H1 (cell line): ENCODE measurements at regions not wholly inside any gene's neighbourhood (a gene's known extent, or its start where the extent isn't known, plus 50 kb on each side); places are given as distances from the start of the nearest gene placed in this dataset.

Source experiments
- CTCF ChIP-seq, 3 experiments: IDR thresholded peaks; 1 replicate in 2 of 3; 2 replicates in 1 of 3; pipeline versions ENCODE4 v1.5.1 to v1.6.1; 2011; ENCODE audit warnings: low read length in 3 of 3, mild to moderate bottlenecking in 3 of 3, inconsistent platforms in 2 of 3, low read depth in 1 of 3, moderate library complexity in 1 of 3; ENCODE audit not compliant: insufficient read depth in 1 of 3; ENCODE audit errors: control extremely low read depth in 1 of 3
- EP300 ChIP-seq, 2 experiments: IDR thresholded peaks; 1 replicate in 1 of 2; 2 replicates in 1 of 2; pipeline ENCODE4 v1.6.1; 2011 to 2012; ENCODE audit warnings: low read depth in 2 of 2, low read length in 2 of 2, mild to moderate bottlenecking in 2 of 2, borderline replicate concordance in 1 of 2, inconsistent platforms in 1 of 2, moderate library complexity in 1 of 2
- KDM1A ChIP-seq: fragments of 200-600, 300-600 bp; sonication (generic); IDR thresholded peaks from 2 replicates; pipeline ENCODE4 v1.7.1; 2016; ENCODE audit warnings: mild to moderate bottlenecking, low read length, borderline replicate concordance
- SUZ12 ChIP-seq: fragments of 200-600 bp; sonication (generic); IDR thresholded peaks from 2 replicates; pipeline ENCODE4 v1.6.1; 2012; ENCODE audit warnings: mild to moderate bottlenecking, inconsistent platforms, low read length, moderate library complexity, mixed read lengths
- TF ChIP-seq, protein P1 (sequence below): fragments of 300-600 bp; sonication (generic); IDR thresholded peaks from 2 replicates; pipeline ENCODE4 v1.7.1; 2012; ENCODE audit warnings: low read length, moderate library complexity, mild to moderate bottlenecking, inconsistent platforms; ENCODE audit not compliant: insufficient replicate concordance

DNA sequence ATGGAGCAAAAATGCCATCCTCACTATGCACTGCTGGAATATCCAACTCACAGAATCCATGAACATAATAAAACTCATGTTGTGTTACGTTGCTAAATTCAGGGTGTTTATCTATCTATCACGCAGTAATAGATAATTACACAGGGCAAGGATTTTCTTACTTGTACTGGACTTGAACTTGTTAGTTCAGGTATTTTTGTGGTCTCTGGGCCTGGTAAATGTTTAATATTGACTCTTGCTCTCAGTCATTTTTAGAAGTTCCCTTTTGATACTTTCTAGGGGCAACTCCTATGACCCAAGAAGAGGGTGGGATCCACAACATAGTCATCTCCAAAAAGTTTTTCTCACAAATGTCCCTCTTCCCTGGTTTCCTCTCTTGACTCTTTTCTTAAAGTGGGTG lies 522.4 kb upstream of the IGFBP7 start (continued):
- TF ChIP-seq, protein P1, sequence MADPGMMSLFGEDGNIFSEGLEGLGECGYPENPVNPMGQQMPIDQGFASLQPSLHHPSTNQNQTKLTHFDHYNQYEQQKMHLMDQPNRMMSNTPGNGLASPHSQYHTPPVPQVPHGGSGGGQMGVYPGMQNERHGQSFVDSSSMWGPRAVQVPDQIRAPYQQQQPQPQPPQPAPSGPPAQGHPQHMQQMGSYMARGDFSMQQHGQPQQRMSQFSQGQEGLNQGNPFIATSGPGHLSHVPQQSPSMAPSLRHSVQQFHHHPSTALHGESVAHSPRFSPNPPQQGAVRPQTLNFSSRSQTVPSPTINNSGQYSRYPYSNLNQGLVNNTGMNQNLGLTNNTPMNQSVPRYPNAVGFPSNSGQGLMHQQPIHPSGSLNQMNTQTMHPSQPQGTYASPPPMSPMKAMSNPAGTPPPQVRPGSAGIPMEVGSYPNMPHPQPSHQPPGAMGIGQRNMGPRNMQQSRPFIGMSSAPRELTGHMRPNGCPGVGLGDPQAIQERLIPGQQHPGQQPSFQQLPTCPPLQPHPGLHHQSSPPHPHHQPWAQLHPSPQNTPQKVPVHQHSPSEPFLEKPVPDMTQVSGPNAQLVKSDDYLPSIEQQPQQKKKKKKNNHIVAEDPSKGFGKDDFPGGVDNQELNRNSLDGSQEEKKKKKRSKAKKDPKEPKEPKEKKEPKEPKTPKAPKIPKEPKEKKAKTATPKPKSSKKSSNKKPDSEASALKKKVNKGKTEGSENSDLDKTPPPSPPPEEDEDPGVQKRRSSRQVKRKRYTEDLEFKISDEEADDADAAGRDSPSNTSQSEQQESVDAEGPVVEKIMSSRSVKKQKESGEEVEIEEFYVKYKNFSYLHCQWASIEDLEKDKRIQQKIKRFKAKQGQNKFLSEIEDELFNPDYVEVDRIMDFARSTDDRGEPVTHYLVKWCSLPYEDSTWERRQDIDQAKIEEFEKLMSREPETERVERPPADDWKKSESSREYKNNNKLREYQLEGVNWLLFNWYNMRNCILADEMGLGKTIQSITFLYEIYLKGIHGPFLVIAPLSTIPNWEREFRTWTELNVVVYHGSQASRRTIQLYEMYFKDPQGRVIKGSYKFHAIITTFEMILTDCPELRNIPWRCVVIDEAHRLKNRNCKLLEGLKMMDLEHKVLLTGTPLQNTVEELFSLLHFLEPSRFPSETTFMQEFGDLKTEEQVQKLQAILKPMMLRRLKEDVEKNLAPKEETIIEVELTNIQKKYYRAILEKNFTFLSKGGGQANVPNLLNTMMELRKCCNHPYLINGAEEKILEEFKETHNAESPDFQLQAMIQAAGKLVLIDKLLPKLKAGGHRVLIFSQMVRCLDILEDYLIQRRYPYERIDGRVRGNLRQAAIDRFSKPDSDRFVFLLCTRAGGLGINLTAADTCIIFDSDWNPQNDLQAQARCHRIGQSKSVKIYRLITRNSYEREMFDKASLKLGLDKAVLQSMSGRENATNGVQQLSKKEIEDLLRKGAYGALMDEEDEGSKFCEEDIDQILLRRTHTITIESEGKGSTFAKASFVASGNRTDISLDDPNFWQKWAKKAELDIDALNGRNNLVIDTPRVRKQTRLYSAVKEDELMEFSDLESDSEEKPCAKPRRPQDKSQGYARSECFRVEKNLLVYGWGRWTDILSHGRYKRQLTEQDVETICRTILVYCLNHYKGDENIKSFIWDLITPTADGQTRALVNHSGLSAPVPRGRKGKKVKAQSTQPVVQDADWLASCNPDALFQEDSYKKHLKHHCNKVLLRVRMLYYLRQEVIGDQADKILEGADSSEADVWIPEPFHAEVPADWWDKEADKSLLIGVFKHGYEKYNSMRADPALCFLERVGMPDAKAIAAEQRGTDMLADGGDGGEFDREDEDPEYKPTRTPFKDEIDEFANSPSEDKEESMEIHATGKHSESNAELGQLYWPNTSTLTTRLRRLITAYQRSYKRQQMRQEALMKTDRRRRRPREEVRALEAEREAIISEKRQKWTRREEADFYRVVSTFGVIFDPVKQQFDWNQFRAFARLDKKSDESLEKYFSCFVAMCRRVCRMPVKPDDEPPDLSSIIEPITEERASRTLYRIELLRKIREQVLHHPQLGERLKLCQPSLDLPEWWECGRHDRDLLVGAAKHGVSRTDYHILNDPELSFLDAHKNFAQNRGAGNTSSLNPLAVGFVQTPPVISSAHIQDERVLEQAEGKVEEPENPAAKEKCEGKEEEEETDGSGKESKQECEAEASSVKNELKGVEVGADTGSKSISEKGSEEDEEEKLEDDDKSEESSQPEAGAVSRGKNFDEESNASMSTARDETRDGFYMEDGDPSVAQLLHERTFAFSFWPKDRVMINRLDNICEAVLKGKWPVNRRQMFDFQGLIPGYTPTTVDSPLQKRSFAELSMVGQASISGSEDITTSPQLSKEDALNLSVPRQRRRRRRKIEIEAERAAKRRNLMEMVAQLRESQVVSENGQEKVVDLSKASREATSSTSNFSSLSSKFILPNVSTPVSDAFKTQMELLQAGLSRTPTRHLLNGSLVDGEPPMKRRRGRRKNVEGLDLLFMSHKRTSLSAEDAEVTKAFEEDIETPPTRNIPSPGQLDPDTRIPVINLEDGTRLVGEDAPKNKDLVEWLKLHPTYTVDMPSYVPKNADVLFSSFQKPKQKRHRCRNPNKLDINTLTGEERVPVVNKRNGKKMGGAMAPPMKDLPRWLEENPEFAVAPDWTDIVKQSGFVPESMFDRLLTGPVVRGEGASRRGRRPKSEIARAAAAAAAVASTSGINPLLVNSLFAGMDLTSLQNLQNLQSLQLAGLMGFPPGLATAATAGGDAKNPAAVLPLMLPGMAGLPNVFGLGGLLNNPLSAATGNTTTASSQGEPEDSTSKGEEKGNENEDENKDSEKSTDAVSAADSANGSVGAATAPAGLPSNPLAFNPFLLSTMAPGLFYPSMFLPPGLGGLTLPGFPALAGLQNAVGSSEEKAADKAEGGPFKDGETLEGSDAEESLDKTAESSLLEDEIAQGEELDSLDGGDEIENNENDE: no peak
- TF ChIP-seq KDM1A (no peak), EP300 (IDR thresholded peaks at IDR 0.05; ENCODE audit: borderline replicate concordance in 1 of 2, low read depth in 2 of 2, low read length in 2 of 2) (no peak), SUZ12 (no peak), CTCF (IDR thresholded peaks at IDR 0.05; ENCODE audit: control extremely low read depth in 1 of 3, insufficient read depth in 1 of 3, low read depth in 1 of 3, low read length in 3 of 3) (no peak)
